ENCODE measurements at regions not wholly inside any gene's neighbourhood (a gene's known extent, or its start where the extent isn't known, plus 50 kb on each side); places are given as distances from the start of the nearest gene placed in this dataset.

DNA sequence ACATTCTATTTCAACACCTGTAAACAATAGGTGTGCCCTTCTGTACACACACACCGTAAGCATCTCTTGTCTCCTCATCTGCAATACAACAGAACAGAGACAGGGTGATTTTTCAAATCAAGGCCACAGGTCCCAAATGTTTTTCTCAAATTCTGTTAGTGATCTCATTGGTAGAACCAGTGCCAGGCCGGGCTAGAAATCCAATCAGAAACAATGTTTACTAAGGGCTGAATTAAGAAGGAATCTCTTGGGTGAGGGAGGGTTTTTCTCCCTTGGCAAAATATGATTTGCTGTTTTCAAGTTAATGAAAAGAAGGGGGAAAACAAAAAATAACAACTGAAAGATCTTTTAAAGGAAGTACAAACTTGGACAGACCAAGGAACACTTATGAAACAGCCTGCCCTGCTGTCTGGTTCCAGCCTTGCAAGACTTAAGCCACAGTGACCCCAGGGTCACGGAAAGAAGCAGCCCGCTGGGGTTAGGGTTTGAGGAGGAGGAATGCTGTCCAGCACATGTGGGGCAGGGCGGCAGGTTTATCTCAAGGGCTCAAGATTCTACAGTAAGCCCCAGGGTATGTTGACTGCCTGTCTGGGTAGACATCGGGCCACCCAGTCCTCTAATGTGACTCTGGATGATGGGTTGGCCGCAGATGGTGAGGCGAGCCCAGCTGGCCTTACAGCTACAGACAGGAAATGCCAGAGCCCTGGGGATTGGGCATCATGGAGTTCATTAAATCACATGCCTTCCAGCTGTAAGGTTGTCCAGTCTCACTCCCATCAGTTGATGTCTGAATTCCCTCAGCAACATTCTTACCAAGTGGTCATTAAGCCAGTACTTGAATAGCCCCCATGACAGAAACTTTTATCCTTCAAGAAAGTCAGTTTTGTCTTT lies 73.3 kb upstream of the SLC44A3 start:
- Histone ChIP-seq H4K20me1 (ENCODE audit: insufficient read depth, low read length) (no peaks in the 10 kb centered on the region), H3K4me1 (ENCODE audit: insufficient read depth, low read length) (no peaks in the 10 kb centered on the region), H3K27ac (ENCODE audit: low read depth, low read length) (no peak overlapping the region), H3K4me2 (ENCODE audit: low read length) (no peak overlapping the region), H3K9me3 (ENCODE audit: insufficient read depth, low read depth, low read length) (no peaks in the 10 kb centered on the region), H3K27me3 (ENCODE audit: insufficient read depth, low read length) (no peaks in the 10 kb centered on the region), H2AFZ (ENCODE audit: low read depth, low read length) (no peak overlapping the region), H3K9ac (ENCODE audit: low read length) (no peak overlapping the region), H3K79me2 (ENCODE audit: insufficient read depth, low read length) (no peaks in the 10 kb centered on the region), H3K36me3 (ENCODE audit: insufficient read depth, low read length) (no peaks in the 10 kb centered on the region), H3K4me3 (ENCODE audit: insufficient read depth, low read depth, low read length) (no peak overlapping the region)
- H3K27me3 Mint-ChIP-seq (ENCODE audit: low read depth, unreplicated experiment): peaks cover 3% of the 10 kb centered on the region
- DNase-seq (ENCODE audit: low read depth) (no peak), FAIRE-seq (no peak)
- peaks cover 6% of the 10 kb centered on the region for H3K9me3 Mint-ChIP-seq (ENCODE audit: unreplicated experiment)
- H3K27ac Mint-ChIP-seq (ENCODE audit: unreplicated experiment): no peak overlapping the region
- TF ChIP-seq, protein P1, sequence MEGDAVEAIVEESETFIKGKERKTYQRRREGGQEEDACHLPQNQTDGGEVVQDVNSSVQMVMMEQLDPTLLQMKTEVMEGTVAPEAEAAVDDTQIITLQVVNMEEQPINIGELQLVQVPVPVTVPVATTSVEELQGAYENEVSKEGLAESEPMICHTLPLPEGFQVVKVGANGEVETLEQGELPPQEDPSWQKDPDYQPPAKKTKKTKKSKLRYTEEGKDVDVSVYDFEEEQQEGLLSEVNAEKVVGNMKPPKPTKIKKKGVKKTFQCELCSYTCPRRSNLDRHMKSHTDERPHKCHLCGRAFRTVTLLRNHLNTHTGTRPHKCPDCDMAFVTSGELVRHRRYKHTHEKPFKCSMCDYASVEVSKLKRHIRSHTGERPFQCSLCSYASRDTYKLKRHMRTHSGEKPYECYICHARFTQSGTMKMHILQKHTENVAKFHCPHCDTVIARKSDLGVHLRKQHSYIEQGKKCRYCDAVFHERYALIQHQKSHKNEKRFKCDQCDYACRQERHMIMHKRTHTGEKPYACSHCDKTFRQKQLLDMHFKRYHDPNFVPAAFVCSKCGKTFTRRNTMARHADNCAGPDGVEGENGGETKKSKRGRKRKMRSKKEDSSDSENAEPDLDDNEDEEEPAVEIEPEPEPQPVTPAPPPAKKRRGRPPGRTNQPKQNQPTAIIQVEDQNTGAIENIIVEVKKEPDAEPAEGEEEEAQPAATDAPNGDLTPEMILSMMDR (IDR thresholded peaks at IDR 0.05; ENCODE audit: insufficient read depth, low read depth, low read length): no peak
- TF ChIP-seq EZH2 (IDR thresholded peaks at IDR 0.05; ENCODE audit: insufficient read depth, low read length): no peak
- peaks cover 20% of the 10 kb centered on the region for H3K4me1 Mint-ChIP-seq (ENCODE audit: low read depth, unreplicated experiment)
- H3K36me3 Mint-ChIP-seq (ENCODE audit: low read depth, unreplicated experiment): peaks cover 4% of the 10 kb centered on the region
- H3K4me3 Mint-ChIP-seq (ENCODE audit: unreplicated experiment): no peak overlapping the region

DNA sequence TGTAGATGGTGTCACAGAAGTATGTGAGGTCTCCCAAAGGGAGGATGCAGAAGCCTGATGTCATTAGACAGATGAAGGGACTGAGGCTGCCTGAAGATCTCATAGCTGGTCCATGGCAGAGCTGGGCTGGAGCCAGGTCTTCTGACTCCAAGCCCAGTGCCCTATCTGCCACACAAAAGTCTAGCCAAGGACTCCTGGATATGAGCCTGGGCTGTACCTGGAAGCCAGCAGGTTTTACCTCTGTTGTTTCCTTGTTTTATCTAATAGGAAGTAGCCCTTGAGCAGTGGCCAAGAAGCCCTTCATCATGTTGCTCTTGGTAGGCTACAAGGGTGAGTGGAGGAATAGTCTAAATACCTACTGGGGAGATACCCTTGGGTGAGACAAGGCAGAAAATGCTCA lies 74.4 kb upstream of the SLC44A3 start:
- Mint-ChIP-seq H3K4me1 (ENCODE audit: low read depth, unreplicated experiment) (peaks cover 31% of the 10 kb centered on the region), H3K27me3 (ENCODE audit: low read depth, unreplicated experiment) (peaks cover 3% of the 10 kb centered on the region), H3K27ac (ENCODE audit: unreplicated experiment) (no peak overlapping the region), H3K36me3 (ENCODE audit: low read depth, unreplicated experiment) (peaks cover 4% of the 10 kb centered on the region), H3K9me3 (ENCODE audit: unreplicated experiment) (peaks cover 3% of the 10 kb centered on the region), H3K4me3 (ENCODE audit: unreplicated experiment) (no peak overlapping the region)
- H3K79me2 ChIP-seq (ENCODE audit: insufficient read depth, low read length): no peaks in the 10 kb centered on the region
- H3K27ac ChIP-seq (ENCODE audit: low read depth, low read length): no peak overlapping the region
- no peak overlapping the region for H3K9ac ChIP-seq (ENCODE audit: low read length)
- H3K27me3 ChIP-seq (ENCODE audit: insufficient read depth, low read length): no peaks in the 10 kb centered on the region
- no peak overlapping the region for H3K4me3 ChIP-seq (ENCODE audit: insufficient read depth, low read depth, low read length)
- TF ChIP-seq, protein P1 (IDR thresholded peaks at IDR 0.05; ENCODE audit: insufficient read depth, low read depth, low read length): no peak
- no peak for TF ChIP-seq EZH2 (IDR thresholded peaks at IDR 0.05; ENCODE audit: insufficient read depth, low read length)
- no peaks in the 10 kb centered on the region for H4K20me1 ChIP-seq (ENCODE audit: insufficient read depth, low read length)
- no peaks in the 10 kb centered on the region for H3K36me3 ChIP-seq (ENCODE audit: insufficient read depth, low read length)
- DNase-seq (ENCODE audit: low read depth) (no peak), FAIRE-seq (no peak)
- H2AFZ ChIP-seq (ENCODE audit: low read depth, low read length): no peak overlapping the region
- no peak overlapping the region for H3K4me2 ChIP-seq (ENCODE audit: low read length)
- no peaks in the 10 kb centered on the region for H3K9me3 ChIP-seq (ENCODE audit: insufficient read depth, low read depth, low read length)
- H3K4me1 ChIP-seq (ENCODE audit: insufficient read depth, low read length): peaks cover 2% of the 10 kb centered on the region

DNA sequence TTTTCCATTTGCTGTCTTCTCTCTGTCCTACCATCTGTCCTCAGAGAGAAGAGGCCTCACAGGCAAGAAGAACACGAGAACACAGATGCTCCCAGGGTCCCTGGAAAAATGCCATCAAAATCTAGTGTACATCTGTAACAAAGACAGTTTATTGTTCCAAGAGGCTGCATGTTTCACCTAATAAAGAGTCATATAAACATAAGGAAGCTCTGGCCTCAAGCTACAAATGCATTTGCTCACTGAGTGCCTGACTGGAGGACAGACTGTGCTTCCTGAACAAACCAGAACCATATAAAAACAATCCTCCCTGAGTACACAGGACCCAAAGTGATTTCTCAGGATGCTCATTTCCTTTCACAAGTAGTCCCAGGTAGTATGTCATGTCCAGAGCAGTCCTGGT lies 76.3 kb upstream of the SLC44A3 start:
- Mint-ChIP-seq H3K27me3 (ENCODE audit: low read depth, unreplicated experiment) (peaks cover 3% of the 10 kb centered on the region), H3K9me3 (ENCODE audit: unreplicated experiment) (peaks cover 3% of the 10 kb centered on the region), H3K27ac (ENCODE audit: unreplicated experiment) (no peak overlapping the region), H3K36me3 (ENCODE audit: low read depth, unreplicated experiment) (peaks cover 4% of the 10 kb centered on the region), H3K4me1 (ENCODE audit: low read depth, unreplicated experiment) (peaks cover 46% of the 10 kb centered on the region), H3K4me3 (ENCODE audit: unreplicated experiment) (no peak overlapping the region)
- no peak overlapping the region for H3K4me2 ChIP-seq (ENCODE audit: low read length)
- H3K36me3 ChIP-seq (ENCODE audit: insufficient read depth, low read length): no peaks in the 10 kb centered on the region
- no peak overlapping the region for H3K4me3 ChIP-seq (ENCODE audit: insufficient read depth, low read depth, low read length)
- no peak for DNase-seq (ENCODE audit: low read depth)
- no peaks in the 10 kb centered on the region for H4K20me1 ChIP-seq (ENCODE audit: insufficient read depth, low read length)
- no peak for FAIRE-seq
- H3K27me3 ChIP-seq (ENCODE audit: insufficient read depth, low read length): no peaks in the 10 kb centered on the region
- H2AFZ ChIP-seq (ENCODE audit: low read depth, low read length): no peak overlapping the region
- H3K79me2 ChIP-seq (ENCODE audit: insufficient read depth, low read length): no peaks in the 10 kb centered on the region
- TF ChIP-seq, protein P1 (IDR thresholded peaks at IDR 0.05; ENCODE audit: insufficient read depth, low read depth, low read length): no peak
- TF ChIP-seq EZH2 (IDR thresholded peaks at IDR 0.05; ENCODE audit: insufficient read depth, low read length): no peak
- peaks cover 19% of the 10 kb centered on the region for H3K4me1 ChIP-seq (ENCODE audit: insufficient read depth, low read length)
- no peak overlapping the region for H3K9ac ChIP-seq (ENCODE audit: low read length)
- no peak overlapping the region for H3K27ac ChIP-seq (ENCODE audit: low read depth, low read length)
- no peaks in the 10 kb centered on the region for H3K9me3 ChIP-seq (ENCODE audit: insufficient read depth, low read depth, low read length)
